T47D (cell line): ENCODE measurements at regions not wholly inside any gene's neighbourhood (a gene's known extent, or its start where the extent isn't known, plus 50 kb on each side); places are given as distances from the start of the nearest gene placed in this dataset.

Experiments
- DNase-seq, 2 experiments: peaks; one replicate each; pipeline versions ENCODE4 v3.0.0 to v3.0.0-alpha.2; 2011 to 2012; ENCODE audit warnings: low read depth in 1 of 2, low spot score in 1 of 2
- JUND ChIP-seq: IDR thresholded peaks from 2 replicates; pipeline ENCODE4 v1.6.1; 2012; ENCODE audit warnings: low read depth
- in situ Hi-C: cut with HindIII; loops from 2 replicates; pipeline ENCODE4 v1.10.0; 2016; ENCODE audit warnings: low sequenced_read_pairs, low pct_unique_long_range_greater_than_20kb

- TF ChIP-seq JUND: no peak
- in situ Hi-C loops: no loop called here
- no peak for DNase-seq
These were observed 371.4 kb downstream of the TMEM38B start for GRCh38 chr9:106065579-106066214.

DNA sequence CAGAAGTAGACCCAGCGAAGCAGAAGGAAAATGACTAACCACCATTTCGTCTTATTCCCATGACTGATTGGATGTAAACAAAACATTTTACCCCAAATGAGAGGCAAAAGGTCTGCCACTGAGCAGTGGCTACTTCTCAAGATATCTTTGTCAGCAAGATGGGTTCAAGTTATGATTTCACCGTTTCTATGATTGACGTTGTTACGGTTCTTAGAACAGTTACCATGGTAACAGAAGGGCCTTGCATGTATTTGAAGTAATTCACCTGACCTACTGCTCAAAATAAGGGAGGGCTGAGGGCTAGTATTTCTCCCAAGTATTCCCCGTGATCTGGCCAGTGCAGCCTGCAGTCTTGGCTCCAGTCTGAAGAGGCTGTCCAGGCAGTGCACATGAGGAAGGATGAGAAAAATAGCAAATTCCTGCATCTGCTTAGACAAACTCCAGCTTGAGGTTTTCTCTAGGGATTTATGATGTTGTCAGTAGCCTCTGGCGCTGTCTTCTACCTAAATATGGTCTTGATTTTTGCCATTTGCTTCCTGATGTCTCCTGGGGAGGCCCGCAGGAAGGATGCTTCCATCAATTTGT lies 372.7 kb downstream of the TMEM38B start:
- no peak for TF ChIP-seq JUND
- DNase-seq: no peak
- in situ Hi-C loops: no loop called here

DNA sequence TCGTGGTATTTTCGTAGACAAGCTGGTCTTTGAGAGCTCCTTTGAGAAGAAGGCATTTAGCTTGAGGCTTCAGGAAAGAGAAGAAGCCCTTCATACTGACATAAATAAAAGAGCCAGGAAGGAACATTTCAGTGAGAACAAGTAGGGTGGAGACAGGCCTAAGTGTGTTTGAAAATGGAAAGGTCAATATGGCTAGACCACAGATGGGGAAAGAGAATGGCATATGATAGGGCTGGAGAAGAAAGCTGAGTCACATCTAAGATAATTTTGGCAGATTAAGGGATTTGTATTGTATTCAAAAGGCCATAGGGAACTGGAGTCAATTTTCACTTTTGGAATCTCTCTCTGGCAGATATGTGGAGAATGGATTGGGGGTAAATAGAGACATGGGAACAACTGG lies 374.9 kb downstream of the TMEM38B start:
- no peak for TF ChIP-seq JUND
- DNase-seq: no peak
- in situ Hi-C loops: no loop called here

DNA sequence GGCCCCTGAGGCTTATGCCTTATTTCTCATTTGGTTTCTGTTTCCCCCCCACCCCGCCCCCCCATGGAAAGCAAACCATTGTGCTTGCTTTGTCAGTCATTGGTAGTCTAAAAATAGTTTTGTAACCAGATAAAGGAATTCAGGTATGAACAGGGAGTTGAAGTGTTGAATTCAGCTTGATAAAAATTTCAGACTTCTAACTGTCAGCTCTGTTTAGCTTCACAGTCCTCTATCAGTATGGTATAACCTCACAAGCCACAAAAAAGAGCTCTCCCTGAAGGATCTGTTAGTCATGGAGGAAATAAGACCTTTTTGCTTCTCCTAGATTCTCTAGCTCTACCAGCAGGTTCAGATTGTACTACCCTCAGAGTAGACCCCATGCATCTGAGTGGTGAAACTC lies 378.1 kb downstream of the TMEM38B start:
- in situ Hi-C loops: no loop called here
- no peak for TF ChIP-seq JUND

DNA sequence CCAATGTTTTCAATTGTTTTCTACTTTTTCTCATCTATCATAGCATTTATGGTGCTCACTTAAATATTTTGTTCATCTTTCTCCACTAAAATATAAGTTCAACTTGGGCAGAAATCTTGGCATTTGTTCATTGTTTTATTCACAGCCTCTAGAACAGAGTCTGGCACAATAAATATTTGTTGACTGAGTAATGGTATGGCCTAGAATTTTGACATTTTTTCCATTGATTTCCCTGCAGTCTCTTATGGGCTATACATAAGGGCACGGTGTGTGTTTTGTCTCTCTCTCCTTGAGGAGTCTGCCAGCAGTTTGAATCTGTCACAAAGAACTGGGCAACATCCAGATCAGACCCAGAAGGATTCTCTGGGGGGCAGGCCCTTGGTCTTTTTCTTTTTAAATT lies 379.7 kb downstream of the TMEM38B start:
- TF ChIP-seq JUND: no peak
- in situ Hi-C loops: no loop called here
- no peak for DNase-seq

More for the DNA sequence above, 378.1 kb downstream of the TMEM38B start:
- DNase-seq: no peak

DNA sequence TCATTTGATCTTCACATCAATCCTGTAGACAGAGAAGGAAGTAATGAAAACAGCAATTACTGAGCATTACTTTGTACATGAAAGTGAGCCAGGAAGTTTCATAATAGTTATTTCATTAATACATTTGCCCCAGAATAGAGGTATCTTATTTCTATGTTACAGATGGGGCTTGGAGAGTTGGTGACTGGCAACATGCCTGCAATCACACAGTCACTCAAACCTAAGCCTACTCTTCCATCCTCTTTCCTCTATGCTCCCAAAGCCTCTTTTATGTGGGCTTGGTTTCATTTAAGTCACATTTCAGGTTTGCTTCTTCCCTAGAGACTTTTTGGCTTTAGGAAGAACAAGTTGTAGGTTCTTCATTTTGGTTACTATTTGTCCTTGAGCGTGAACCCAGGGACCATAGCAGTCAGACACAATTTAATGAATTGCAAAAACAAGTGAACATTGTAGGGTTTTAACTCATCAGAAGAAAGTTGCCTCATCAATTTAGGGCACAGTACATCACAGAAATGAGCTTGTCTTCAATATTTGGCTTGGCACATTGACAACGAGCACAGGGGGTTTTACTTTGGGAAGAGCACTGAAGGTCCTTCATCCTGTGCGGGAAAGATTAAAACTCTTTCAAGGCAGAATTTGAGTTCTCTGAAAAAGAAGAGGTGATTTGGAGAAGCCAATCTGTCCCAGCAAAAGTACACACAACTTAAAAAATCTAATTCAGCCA lies 381.1 kb downstream of the TMEM38B start:
- DNase-seq: no peak
- in situ Hi-C loops: no loop called here
- TF ChIP-seq JUND: no peak

- no peak for TF ChIP-seq JUND
- no peak for DNase-seq
- in situ Hi-C loops: no loop called here
These were observed 381.6 kb downstream of the TMEM38B start for GRCh38 chr9:106075960-106076327.

DNA sequence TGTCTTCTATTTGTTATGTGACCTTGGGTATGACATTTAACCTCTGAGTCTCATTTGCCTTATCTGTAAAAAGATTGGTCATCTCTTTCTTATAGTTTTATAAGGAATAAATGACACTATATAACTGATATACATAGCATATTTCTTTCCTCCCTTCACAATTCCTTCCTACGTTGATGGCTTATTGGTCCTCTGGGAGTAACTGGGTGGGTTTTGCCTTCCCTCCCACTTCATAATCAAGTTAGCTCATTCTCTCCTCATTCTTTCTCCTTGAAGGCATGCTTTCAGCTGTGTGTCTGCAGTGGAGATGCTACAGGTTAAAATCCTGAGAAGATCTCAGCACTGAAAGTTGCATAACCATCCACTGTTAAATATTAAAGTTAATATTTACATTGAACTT lies 382.4 kb downstream of the TMEM38B start:
- no peak for TF ChIP-seq JUND
- no peak for DNase-seq
- in situ Hi-C loops: no loop called here

- DNase-seq: no peak
- TF ChIP-seq JUND: no peak
- in situ Hi-C loops: no loop called here
These were observed 383.4 kb downstream of the TMEM38B start for GRCh38 chr9:106077731-106078130.

- no peak for TF ChIP-seq JUND
- no peak for DNase-seq
- in situ Hi-C loops: no loop called here
These were observed 388.3 kb downstream of the TMEM38B start for GRCh38 chr9:106082621-106083020.

- in situ Hi-C loops: no loop called here
- TF ChIP-seq JUND: no peak
- DNase-seq: no peak
These were observed 390.4 kb downstream of the TMEM38B start for GRCh38 chr9:106084702-106085101.

DNA sequence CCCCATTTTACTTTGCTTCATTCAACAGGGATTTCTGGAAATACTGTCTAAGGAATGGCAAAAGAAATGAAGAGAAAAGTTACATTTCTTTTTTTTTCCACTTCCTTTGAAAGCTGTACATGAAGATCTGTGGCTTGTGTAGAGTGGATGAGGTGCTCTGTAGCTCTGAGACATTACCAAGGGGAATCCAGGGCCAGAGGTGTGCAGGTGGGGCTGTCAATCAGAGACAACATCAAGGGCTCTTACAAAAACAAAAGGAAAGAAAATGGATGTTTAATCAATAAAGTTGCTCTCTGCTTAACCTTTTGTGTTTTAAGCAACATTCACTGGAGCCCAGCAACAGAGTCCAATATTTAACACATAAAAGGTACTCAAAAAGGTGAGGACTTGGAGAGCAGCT lies 391.1 kb downstream of the TMEM38B start:
- TF ChIP-seq JUND: no peak
- in situ Hi-C loops: no loop called here
- DNase-seq: no peak

DNA sequence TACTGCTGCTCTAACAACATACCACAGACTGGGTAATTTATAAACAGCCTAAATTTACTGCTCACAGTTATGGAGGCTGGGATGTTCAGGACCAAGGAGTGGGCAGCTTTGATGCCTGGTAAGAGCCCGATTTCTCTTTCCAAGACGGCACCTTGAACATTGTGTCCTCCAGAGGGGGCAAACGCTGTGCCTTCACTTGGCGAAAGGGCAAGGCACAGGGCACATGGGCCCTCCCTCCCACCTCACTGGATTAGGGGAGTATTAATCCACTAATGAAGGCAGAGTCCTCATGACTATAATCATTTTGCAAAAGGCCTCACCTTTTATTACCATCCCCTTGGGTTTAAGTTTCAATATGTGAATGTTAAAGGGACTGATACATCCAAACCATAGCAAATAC lies 397.7 kb downstream of the TMEM38B start:
- TF ChIP-seq JUND: no peak
- DNase-seq: no peak
- in situ Hi-C loops: no loop called here
